ENCODE measurements at regions not wholly inside any gene's neighbourhood (a gene's known extent, or its start where the extent isn't known, plus 50 kb on each side); places are given as distances from the start of the nearest gene placed in this dataset.

- Histone ChIP-seq H3K23ac (ENCODE audit: insufficient read length) (no peak overlapping the region), H3K4me2 (ENCODE audit: insufficient read depth in 1 of 2, low read depth in 2 of 2, low read length in 2 of 2) (no peak overlapping the region), H3K27ac (ENCODE audit: low read depth, low read length) (no peak overlapping the region), H2BK5ac (ENCODE audit: low read depth, low read length) (no peak overlapping the region), H2BK15ac (ENCODE audit: low read length) (no peak overlapping the region), H3K27me3 (replicated peaks in 1 of 4; ENCODE audit: control insufficient read depth in 3 of 4, extremely low read depth in 1 of 4, insufficient read depth in 3 of 4, low read length in 3 of 4) (peaks cover 0 to 25% (median 19%) of the 10 kb centered on the region in 4 experiments; a peak in 6 of 7 replicates), H2BK12ac (ENCODE audit: low read depth, low read length) (no peak overlapping the region; the same call in 1 of the 2 replicates), H3K14ac (ENCODE audit: insufficient read length) (no peak overlapping the region), H4K91ac (replicated peaks; ENCODE audit: insufficient read length, low read length) (no peak overlapping the region), H3K18ac (ENCODE audit: extremely low read depth, low read length) (no peak overlapping the region), H2BK20ac (ENCODE audit: low read length) (no peak overlapping the region), H4K8ac (ENCODE audit: extremely low read depth, insufficient read depth, low read length) (no peak overlapping the region), H4K5ac (ENCODE audit: insufficient read length, low read depth, low read length) (no peak overlapping the region), H4K20me1 (replicated peaks in 1 of 2; ENCODE audit: control insufficient read depth in 1 of 2, insufficient read depth in 2 of 2, low read length in 2 of 2) (no peaks in the 10 kb centered on the region), H3K9me3 (ENCODE audit: insufficient read depth in 2 of 2, low read depth in 1 of 2, low read length in 1 of 2) (peaks cover 7% of the 10 kb centered on the region in 2 experiments; a peak in 2 of 4 replicates), H3K56ac (replicated peaks; ENCODE audit: insufficient read length, low read depth, low read length) (no peak overlapping the region), H3K4me1 (replicated peaks in 1 of 4; ENCODE audit: control insufficient read depth in 3 of 4, insufficient read depth in 4 of 4, low read length in 3 of 4) (peaks cover 0 to 10% (median 6%) of the 10 kb centered on the region in 4 experiments; a peak in 6 of 7 replicates), H3K79me1 (ENCODE audit: low read depth, low read length) (no peaks in the 10 kb centered on the region), H3K4ac (replicated peaks; ENCODE audit: insufficient read length, low read depth, low read length) (no peak overlapping the region), H3K79me2 (ENCODE audit: control insufficient read depth in 1 of 2, insufficient read depth in 2 of 2, low read length in 2 of 2) (no peaks in the 10 kb centered on the region), H3K4me3 (ENCODE audit: extremely low read depth in 1 of 4, insufficient read depth in 2 of 4, low read depth in 3 of 4, low read length in 4 of 4) (no peak overlapping the region), H3K36me3 (ENCODE audit: control insufficient read depth in 2 of 4, insufficient read depth in 4 of 4, low read length in 3 of 4) (no peaks in the 10 kb centered on the region), H3K23me2 (ENCODE audit: low read depth, low read length) (peaks cover 2% of the 10 kb centered on the region; the same call in 1 of the 2 replicates), H2AK5ac (ENCODE audit: low read depth, low read length) (no peak overlapping the region), H2BK120ac (replicated peaks; ENCODE audit: low read depth, low read length) (no peak overlapping the region), H3K9ac (replicated peaks in 1 of 4; ENCODE audit: extremely low read depth in 1 of 4, low read depth in 3 of 4, low read length in 3 of 4) (no peak overlapping the region), H2AFZ (ENCODE audit: low read length) (no peak overlapping the region)
- 82% methylated on average over 3 of the region's 3 CpGs; no CpG with 5 or more reads in 1 of the 2 experiments for WGBS, 2 experiments (ENCODE audit: extremely low coverage in 1 of 2, insufficient coverage in 1 of 2, insufficient read length in 1 of 2, insufficient replicate concordance in 2 of 2, low coverage in 1 of 2, low lambda C conversion rate in 2 of 2, missing lambda C conversion rate in 1 of 2)
- FAIRE-seq: no peak
- ChIA-PET POLR2A (ENCODE audit: partially characterized antibody) (no interaction called here), CTCF (ENCODE audit: partially characterized antibody) (interaction anchor here (1.1 to 1.3 kb wide), 5 partner anchors 17 to 487 kb away, joined by 3 to 5 read pairs (median 4); no protein-coding TSS in a partner anchor)
- no peak for DNase-seq (ENCODE audit: low read depth in 1 of 2, low spot score in 2 of 2)
- TF ChIP-seq EGR1 (IDR thresholded peaks at IDR 0.05; ENCODE audit: borderline replicate concordance, low read depth, low read length) (no peak), BCL11A (IDR thresholded peaks at IDR 0.05; ENCODE audit: low read depth in 2 of 2, low read length in 2 of 2) (no peak), FOSL1 (IDR thresholded peaks at IDR 0.05; ENCODE audit: insufficient read depth, low read depth, low read length) (no peak), GTF2F1 (IDR thresholded peaks at IDR 0.05; ENCODE audit: borderline replicate concordance, low read depth, low read length) (no peak), NRF1 (IDR thresholded peaks at IDR 0.05; ENCODE audit: low read depth, low read length) (no peak)
Observed at GRCh38 chr10:44307691-44308090, 77.2 kb downstream of the CXCL12 start.

All from H1 (cell line).